Ishikawa (cell line): ENCODE measurements at regions not wholly inside any gene's neighbourhood (a gene's known extent, or its start where the extent isn't known, plus 50 kb on each side); places are given as distances from the start of the nearest gene placed in this dataset.

Experiments
- EGR1 ChIP-seq: IDR thresholded peaks from 2 replicates; pipeline ENCODE4 v1.6.1; 2012
- EP300 ChIP-seq: IDR thresholded peaks from 2 replicates; pipeline ENCODE4 v1.6.1; 2012; ENCODE audit warnings: borderline replicate concordance
- NFIC ChIP-seq: IDR thresholded peaks from 2 replicates; pipeline ENCODE4 v1.6.1; 2012
- RAD21 ChIP-seq: IDR thresholded peaks from 2 replicates; pipeline ENCODE4 v1.6.1; 2012; ENCODE audit warnings: low read depth
- TAF1 ChIP-seq: IDR thresholded peaks from 2 replicates; pipeline ENCODE4 v1.6.1; 2012; ENCODE audit warnings: low read depth, mild to moderate bottlenecking
- YY1 ChIP-seq: IDR thresholded peaks from 2 replicates; pipeline ENCODE4 v1.6.1; 2012; ENCODE audit warnings: low read depth
- TF ChIP-seq, protein P1 (sequence below): IDR thresholded peaks from 2 replicates; pipeline ENCODE4 v1.6.1; 2012; ENCODE audit warnings: low read depth, mild to moderate bottlenecking

- no peak for TF ChIP-seq TAF1
- TF ChIP-seq RAD21 = no peak
- no peak for TF ChIP-seq YY1
- TF ChIP-seq, protein P1, sequence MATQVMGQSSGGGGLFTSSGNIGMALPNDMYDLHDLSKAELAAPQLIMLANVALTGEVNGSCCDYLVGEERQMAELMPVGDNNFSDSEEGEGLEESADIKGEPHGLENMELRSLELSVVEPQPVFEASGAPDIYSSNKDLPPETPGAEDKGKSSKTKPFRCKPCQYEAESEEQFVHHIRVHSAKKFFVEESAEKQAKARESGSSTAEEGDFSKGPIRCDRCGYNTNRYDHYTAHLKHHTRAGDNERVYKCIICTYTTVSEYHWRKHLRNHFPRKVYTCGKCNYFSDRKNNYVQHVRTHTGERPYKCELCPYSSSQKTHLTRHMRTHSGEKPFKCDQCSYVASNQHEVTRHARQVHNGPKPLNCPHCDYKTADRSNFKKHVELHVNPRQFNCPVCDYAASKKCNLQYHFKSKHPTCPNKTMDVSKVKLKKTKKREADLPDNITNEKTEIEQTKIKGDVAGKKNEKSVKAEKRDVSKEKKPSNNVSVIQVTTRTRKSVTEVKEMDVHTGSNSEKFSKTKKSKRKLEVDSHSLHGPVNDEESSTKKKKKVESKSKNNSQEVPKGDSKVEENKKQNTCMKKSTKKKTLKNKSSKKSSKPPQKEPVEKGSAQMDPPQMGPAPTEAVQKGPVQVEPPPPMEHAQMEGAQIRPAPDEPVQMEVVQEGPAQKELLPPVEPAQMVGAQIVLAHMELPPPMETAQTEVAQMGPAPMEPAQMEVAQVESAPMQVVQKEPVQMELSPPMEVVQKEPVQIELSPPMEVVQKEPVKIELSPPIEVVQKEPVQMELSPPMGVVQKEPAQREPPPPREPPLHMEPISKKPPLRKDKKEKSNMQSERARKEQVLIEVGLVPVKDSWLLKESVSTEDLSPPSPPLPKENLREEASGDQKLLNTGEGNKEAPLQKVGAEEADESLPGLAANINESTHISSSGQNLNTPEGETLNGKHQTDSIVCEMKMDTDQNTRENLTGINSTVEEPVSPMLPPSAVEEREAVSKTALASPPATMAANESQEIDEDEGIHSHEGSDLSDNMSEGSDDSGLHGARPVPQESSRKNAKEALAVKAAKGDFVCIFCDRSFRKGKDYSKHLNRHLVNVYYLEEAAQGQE = no peak
- no peak for TF ChIP-seq NFIC
- no peak for TF ChIP-seq EP300
- TF ChIP-seq EGR1 = no peak
Observed at GRCh38 chr4:14403132-14403531, 599.1 kb upstream of the CPEB2 start.
